HepG2 (cell line): ENCODE measurements at regions not wholly inside any gene's neighbourhood (a gene's known extent, or its start where the extent isn't known, plus 50 kb on each side); places are given as distances from the start of the nearest gene placed in this dataset.

Experiments
- ATAC-seq: fragments of 200-7000 bp; cut with Tn5 transposase; 3 replicates; pipeline ENCODE4 v1.9.1; 2020; ENCODE audit warnings: mild to moderate bottlenecking, moderate library complexity
- BruUV-seq: library from RNA; stranded (reverse); fragments of 400-500 nt; replicated peaks from 2 replicates; lab custom pipeline; 2021; lab: Mats Ljungman, UMichigan
- CTCF ChIA-PET: fragments of 300-600 bp; formaldehyde crosslinking; extraction: SDS; loops from one replicate; lab custom pipeline; 2021; ENCODE audit warnings: low total read pairs, inconsistent platforms, low intra/inter-chr PET ratio; lab: Yijun Ruan, JAX
- POLR2A ChIA-PET: fragments of 350-600 bp; sonication (Branson Sonifier 250); formaldehyde crosslinking; loops from one replicate; lab custom pipeline; 2020; ENCODE audit warnings: antibody characterized with exemption, inconsistent platforms; lab: Yijun Ruan, JAX
- DNase-seq: peaks from one replicate; pipeline ENCODE4 v3.0.0-alpha.2; 2015; ENCODE audit warnings: low spot score
- FAIRE-seq: peaks from 3 replicates; lab custom pipeline; 2011; peaks lifted over from hg19 to GRCh38; lab: Jason Lieb, UNC
- H2AFZ ChIP-seq: one replicate; pipeline ENCODE4 v1.6.1; 2011; ENCODE audit warnings: low read length, inconsistent platforms
- H3K27ac ChIP-seq: fragments of 300-600 bp; 3 replicates; pipeline ENCODE4 v1.8.0; 2011; ENCODE audit warnings: mixed run types, mild to moderate bottlenecking, mixed read lengths, low read length, inconsistent platforms; ENCODE audit not compliant: insufficient read depth; ENCODE audit errors: extremely low read length
- H3K27me3 ChIP-seq, 2 experiments: fragments of 200-600 bp in 1 of 2; 2 replicates in 1 of 2; 3 replicates in 1 of 2; pipeline versions ENCODE4 v1.6.0 to v1.8.0; 2011; ENCODE audit warnings: low read length in 2 of 2, mild to moderate bottlenecking in 2 of 2, moderate library complexity in 2 of 2, inconsistent platforms in 1 of 2; ENCODE audit not compliant: insufficient read depth in 2 of 2, control insufficient read depth in 1 of 2
- H3K36me3 ChIP-seq, 2 experiments: fragments of 200-600 bp in 1 of 2; replicated peaks in 1 of 2; 2 replicates in 1 of 2; 3 replicates in 1 of 2; pipeline versions ENCODE4 v1.5.1 to v1.8.0; 2011; ENCODE audit warnings: low read length in 2 of 2, inconsistent platforms in 1 of 2; ENCODE audit not compliant: insufficient read depth in 2 of 2, control insufficient read depth in 1 of 2
- H3K4me1 ChIP-seq: 2 replicates; pipeline ENCODE4 v1.5.1; 2012; ENCODE audit warnings: low read length, inconsistent platforms; ENCODE audit not compliant: insufficient read depth
- H3K4me2 ChIP-seq: 2 replicates; pipeline ENCODE4 v1.6.0; 2011; ENCODE audit warnings: low read depth, low read length, inconsistent platforms
- H3K4me3 ChIP-seq, 3 experiments: fragments of 200-600 bp in 1 of 3; sonication (generic), shearing (Covaris generic) in 1 of 3; replicated peaks in 1 of 3; 2 replicates each; pipeline ENCODE4 v1.5.1; 2011 to 2016; ENCODE audit warnings: low read length in 3 of 3, inconsistent platforms in 2 of 3, low read depth in 2 of 3, mild to moderate bottlenecking in 2 of 3, control low read depth in 1 of 3, mixed read lengths in 1 of 3; ENCODE audit not compliant: insufficient read depth in 1 of 3
- H3K79me2 ChIP-seq: one replicate; pipeline ENCODE4 v1.6.1; 2011; ENCODE audit warnings: low read length, inconsistent platforms; ENCODE audit not compliant: insufficient read depth
- H3K9ac ChIP-seq: 2 replicates; pipeline ENCODE4 v1.6.0; 2011; ENCODE audit warnings: mild to moderate bottlenecking, low read depth, low read length, inconsistent platforms; ENCODE audit not compliant: insufficient read depth
- H3K9me3 ChIP-seq: 2 replicates; pipeline ENCODE4 v1.5.1; 2012; ENCODE audit warnings: mild to moderate bottlenecking, low read length
- H4K20me1 ChIP-seq: 2 replicates; pipeline ENCODE4 v1.6.0; 2011; ENCODE audit warnings: inconsistent platforms, mild to moderate bottlenecking, low read length, moderate library complexity; ENCODE audit not compliant: insufficient read depth
- CCAR2 ChIP-seq: fragments of 200-400 bp; formaldehyde crosslinking; optimal IDR thresholded peaks from 2 replicates; pipeline ENCODE3; 2018; ENCODE audit warnings: low read depth, mild to moderate bottlenecking, low read length, moderate library complexity
- DMAP1 ChIP-seq: IDR thresholded peaks from 2 replicates; pipeline ENCODE4 v1.6.1; 2016
- MTF2 ChIP-seq: sonication (generic); formaldehyde crosslinking; IDR thresholded peaks from 2 replicates; pipeline ENCODE4 v1.5.0; 2020; ENCODE audit warnings: missing genetic modification reagents, borderline replicate concordance
- ZZZ3 ChIP-seq: sonication (generic); formaldehyde crosslinking; IDR thresholded peaks from 2 replicates; pipeline ENCODE4 v1.4.0; 2020; ENCODE audit warnings: missing genetic modification reagents, mild to moderate bottlenecking, borderline replicate concordance
- WGBS: methylation state at CpG from one replicate; pipeline ENCODE4 v1.1.6; 2017; ENCODE audit warnings: low lambda C conversion rate; 5-methylcytosine and 5-hydroxymethylcytosine counted together
- in situ Hi-C: cut with HindIII; loops from 2 replicates; pipeline ENCODE4 v1.10.0; 2017; ENCODE audit warnings: low pct_unique_long_range_greater_than_20kb; ENCODE audit not compliant: extremely low pct_ligation_motif_present
- intact Hi-C: fragments of 100-400 bp; cut with micrococcal nuclease; formaldehyde crosslinking; loops from one replicate; pipeline ENCODE4 v1.10.0; 2022; ENCODE audit not compliant: unreplicated experiment
- TF ChIP-seq, protein P1 (sequence below): sonication (generic); formaldehyde crosslinking; IDR thresholded peaks from 2 replicates; pipeline ENCODE4 v1.4.0; 2020; ENCODE audit warnings: missing genetic modification reagents
- TF ChIP-seq, protein P2 (sequence below): sonication (generic); formaldehyde crosslinking; conservative IDR thresholded peaks from 2 replicates; pipeline ENCODE4 v1.4.0; 2020; ENCODE audit warnings: missing genetic modification reagents
- TF ChIP-seq, protein P3 (sequence below): sonication (generic); formaldehyde crosslinking; IDR thresholded peaks from 2 replicates; pipeline ENCODE4 v1.4.0; 2020; ENCODE audit warnings: missing genetic modification reagents, borderline replicate concordance

DNA sequence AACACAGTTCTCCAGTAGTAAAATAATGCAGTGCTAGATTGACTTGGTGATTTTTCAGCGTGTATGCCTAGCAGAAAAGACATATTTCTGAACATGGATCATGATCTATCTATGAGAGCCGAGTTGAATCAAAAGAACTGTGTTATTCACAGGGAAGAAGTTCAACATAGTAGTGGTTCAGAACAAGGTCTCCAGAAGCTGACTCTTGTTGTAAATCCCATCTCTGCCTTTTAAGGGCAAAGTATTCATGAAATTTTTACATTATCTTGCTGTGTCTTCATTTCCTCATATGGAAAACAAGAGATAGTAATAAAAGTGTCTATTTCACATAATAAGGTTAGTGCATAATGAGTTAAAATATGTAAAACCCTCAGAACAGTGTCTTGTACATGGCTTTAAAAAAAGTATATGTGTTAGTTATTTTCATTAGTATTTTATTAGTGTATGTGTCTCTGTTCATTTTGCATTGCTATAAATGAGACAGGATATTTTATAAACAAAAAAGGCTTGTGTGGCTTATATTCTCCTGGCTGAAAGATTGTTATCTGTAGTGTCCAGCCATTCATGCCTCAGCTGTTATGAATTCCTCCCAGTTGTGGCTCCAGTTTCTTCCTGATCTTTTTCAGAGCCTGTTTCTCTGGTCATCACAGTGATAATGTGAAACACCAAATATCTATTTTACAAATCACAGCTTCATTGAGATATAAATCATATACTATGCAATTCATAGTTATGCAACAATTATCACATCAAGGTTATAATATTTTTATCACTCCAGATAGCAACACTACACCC is 1351.2 kb downstream of the STIM2 start:
- Histone ChIP-seq H2AFZ (no peak overlapping the region), H3K27ac (no peak overlapping the region), H3K79me2 (no peaks in the 10 kb centered on the region), H3K27me3 (no peaks in the 10 kb centered on the region; a peak in 1 of 5 replicates), H3K4me1 (no peaks in the 10 kb centered on the region), H3K4me3 (no peak overlapping the region), H4K20me1 (no peaks in the 10 kb centered on the region), H3K4me2 (no peak overlapping the region), H3K36me3 (no peaks in the 10 kb centered on the region), H3K9ac (no peak overlapping the region), H3K9me3 (peaks cover 38% of the 10 kb centered on the region)
- TF ChIP-seq, protein P1, sequence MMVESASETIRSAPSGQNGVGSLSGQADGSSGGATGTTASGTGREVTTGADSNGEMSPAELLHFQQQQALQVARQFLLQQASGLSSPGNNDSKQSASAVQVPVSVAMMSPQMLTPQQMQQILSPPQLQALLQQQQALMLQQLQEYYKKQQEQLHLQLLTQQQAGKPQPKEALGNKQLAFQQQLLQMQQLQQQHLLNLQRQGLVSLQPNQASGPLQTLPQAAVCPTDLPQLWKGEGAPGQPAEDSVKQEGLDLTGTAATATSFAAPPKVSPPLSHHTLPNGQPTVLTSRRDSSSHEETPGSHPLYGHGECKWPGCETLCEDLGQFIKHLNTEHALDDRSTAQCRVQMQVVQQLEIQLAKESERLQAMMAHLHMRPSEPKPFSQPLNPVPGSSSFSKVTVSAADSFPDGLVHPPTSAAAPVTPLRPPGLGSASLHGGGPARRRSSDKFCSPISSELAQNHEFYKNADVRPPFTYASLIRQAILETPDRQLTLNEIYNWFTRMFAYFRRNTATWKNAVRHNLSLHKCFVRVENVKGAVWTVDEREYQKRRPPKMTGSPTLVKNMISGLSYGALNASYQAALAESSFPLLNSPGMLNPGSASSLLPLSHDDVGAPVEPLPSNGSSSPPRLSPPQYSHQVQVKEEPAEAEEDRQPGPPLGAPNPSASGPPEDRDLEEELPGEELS (CRISPR knock-in tag), result no peak
- TF ChIP-seq MTF2, result no peak
- TF ChIP-seq, protein P2, sequence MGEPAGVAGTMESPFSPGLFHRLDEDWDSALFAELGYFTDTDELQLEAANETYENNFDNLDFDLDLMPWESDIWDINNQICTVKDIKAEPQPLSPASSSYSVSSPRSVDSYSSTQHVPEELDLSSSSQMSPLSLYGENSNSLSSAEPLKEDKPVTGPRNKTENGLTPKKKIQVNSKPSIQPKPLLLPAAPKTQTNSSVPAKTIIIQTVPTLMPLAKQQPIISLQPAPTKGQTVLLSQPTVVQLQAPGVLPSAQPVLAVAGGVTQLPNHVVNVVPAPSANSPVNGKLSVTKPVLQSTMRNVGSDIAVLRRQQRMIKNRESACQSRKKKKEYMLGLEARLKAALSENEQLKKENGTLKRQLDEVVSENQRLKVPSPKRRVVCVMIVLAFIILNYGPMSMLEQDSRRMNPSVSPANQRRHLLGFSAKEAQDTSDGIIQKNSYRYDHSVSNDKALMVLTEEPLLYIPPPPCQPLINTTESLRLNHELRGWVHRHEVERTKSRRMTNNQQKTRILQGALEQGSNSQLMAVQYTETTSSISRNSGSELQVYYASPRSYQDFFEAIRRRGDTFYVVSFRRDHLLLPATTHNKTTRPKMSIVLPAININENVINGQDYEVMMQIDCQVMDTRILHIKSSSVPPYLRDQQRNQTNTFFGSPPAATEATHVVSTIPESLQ (CRISPR knock-in tag), result no peak
- no peak for TF ChIP-seq ZZZ3 (CRISPR knock-in tag)
- no peak for TF ChIP-seq CCAR2
- TF ChIP-seq DMAP1 (CRISPR knock-in tag), result no peak
- TF ChIP-seq, protein P3, sequence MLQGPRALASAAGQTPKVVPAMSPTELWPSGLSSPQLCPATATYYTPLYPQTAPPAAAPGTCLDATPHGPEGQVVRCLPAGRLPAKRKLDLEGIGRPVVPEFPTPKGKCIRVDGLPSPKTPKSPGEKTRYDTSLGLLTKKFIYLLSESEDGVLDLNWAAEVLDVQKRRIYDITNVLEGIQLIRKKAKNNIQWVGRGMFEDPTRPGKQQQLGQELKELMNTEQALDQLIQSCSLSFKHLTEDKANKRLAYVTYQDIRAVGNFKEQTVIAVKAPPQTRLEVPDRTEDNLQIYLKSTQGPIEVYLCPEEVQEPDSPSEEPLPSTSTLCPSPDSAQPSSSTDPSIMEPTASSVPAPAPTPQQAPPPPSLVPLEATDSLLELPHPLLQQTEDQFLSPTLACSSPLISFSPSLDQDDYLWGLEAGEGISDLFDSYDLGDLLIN (CRISPR knock-in tag), result no peak
- no peak for DNase-seq
- BruUV-seq, result no TSS peak
- CTCF ChIA-PET, result no interaction called here
- intact Hi-C loops, result no loop called here
- in situ Hi-C loops, result no loop called here
- 0% methylated on average over 2 of the region's 2 CpGs for WGBS
- FAIRE-seq, result no peak
- ATAC-seq, result no peak
- POLR2A ChIA-PET, result no interaction called here
